GM21528 (cell line): ENCODE measurements at regions not wholly inside any gene's neighbourhood (a gene's known extent, or its start where the extent isn't known, plus 50 kb on each side); places are given as distances from the start of the nearest gene placed in this dataset.

ENCODE experiments used
- ATAC-seq: cut with Tn5 transposase; IDR thresholded peaks from one replicate; pipeline ENCODE4 v1.9.1; 2021; ENCODE audit warnings: mild to moderate bottlenecking, moderate library complexity; ENCODE audit not compliant: unreplicated experiment, low FRiP score

DNA sequence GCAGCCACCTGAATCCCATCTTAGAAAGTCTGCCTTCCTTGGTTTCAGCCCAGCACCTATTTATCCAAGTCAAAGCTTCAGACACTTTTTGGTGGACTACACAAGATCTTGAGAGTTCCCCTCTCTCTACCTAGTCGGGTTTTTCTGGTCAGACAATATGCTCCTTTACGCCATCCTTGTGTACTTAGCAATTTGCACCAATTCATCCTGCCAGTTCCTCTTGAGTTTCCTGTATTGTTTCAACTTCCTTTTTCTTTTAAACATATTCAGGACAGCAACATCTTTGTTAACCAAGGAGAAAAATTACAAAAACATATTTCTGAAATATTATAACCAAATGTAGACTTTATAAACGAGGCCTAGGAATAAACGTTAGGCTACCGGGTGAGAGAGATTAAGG is 368.2 kb upstream of the CADM1 start:
- no peak for ATAC-seq

DNA sequence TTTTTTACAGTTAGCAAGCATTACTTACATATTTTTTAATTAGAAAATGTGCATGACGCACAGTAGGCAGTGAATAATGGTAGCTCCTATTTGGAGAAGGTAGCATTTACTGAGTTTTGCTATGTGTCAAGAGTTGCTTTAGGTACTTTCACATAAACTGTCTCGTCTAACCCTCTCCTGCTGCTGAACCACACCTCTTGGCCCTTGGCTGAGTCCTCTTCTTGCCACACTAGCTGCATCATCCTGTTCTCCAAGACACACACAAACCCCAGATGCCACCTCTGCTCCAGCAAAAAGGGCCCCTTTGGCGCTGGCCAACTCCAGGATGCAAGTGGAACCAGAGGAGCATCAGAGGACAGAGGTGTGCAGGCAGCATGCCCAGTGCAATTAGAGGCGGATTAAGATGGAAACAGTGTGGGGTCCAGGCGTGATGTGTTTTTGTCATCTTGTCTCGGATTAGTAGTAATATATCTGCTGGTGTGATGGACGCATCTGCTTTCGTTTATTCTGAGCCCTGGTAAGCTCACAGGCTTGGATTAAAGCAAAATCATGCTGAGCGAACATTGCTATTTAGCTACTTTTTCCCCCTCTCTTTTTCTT is 367.0 kb upstream of the CADM1 start:
- no peak for ATAC-seq

DNA sequence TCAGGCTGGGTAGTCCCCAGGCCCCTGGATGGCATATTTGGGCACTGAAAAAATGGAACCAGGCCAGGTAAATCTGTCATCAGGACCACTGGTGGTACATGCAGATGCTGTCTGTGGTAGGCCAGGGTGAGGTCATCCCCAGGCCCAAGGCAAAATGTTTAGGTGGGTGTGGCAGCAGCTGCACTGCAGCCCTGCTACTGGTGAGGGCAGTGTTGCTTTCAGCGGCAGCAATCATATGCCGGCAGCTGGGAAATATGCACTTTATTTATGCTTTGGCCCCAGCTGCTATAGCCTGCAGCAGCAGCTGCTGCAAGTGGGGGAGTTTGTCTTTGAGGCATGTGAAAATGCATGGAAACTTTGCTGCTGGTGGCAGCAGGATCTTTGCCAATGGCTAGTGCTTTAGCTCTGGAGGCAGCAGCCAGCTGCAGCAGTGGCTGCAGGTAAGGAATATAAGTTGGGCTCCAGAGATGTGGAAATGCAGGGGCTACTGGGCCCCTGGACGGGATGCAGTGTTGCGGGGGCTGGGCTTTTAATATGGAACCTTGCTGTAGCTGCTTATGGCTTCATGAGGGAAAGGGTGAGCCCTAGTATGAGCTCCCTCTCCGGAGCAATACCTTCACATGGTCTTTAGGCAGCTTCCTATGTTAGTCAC is 365.7 kb upstream of the CADM1 start:
- ATAC-seq = peak; percentile 61

DNA sequence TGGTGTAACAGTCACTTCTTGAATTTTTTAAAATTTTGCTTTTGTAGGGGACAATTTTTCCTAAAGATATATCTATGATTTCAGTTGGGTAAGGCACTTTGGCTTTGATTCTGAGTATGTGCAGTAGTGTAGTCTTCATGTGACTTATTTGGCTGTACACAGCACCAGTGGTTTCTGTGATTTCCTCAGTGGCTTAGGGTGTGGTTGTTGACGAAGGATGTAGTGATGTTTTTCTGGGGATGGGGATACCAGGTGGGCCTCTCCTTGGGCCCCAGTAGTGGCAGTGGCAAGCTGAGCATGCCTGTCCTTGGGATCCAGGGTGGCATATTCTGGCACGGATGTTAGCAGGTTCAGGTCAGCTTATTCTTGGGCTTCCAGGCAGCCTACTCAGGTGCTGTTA is 364.9 kb upstream of the CADM1 start:
- no peak for ATAC-seq

DNA sequence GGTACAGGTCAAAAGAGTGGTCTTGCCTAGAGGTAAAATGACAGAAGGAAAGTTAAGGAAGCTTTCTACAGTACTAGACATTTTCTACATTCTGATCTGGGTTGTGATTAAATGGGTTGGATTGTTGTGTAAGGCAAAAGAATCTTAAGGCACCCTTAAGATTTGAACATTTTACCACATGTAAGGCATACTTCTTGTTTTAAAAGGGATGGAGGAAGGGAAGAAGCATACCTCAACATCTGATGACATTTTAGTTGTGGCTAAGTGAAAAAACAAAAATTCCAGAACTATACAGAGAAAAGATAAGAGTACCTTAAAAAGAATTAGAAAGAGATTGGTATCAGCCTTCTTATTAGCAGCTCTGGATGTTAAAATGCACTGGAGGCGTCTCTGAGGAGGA is 356.0 kb upstream of the CADM1 start:
- no peak for ATAC-seq

DNA sequence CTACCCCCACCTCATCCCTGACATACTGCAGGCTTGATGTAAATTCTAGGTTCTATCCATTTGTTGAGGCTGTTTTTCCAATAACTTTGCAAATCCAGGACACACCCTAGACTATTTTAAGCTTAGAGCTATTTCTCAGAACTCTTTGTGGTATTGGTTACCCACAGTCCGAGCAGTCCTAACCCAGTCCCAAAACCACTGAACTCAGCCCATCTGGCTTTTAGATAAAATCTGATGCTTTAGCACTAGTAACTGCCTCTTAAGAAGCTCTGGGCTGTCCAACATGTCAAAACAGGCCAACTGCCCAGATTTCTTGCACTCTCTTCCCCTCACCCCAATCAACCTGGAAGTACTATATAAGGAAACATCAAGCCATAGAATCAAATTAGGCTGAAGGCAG is 344.4 kb upstream of the CADM1 start:
- ATAC-seq = no peak

DNA sequence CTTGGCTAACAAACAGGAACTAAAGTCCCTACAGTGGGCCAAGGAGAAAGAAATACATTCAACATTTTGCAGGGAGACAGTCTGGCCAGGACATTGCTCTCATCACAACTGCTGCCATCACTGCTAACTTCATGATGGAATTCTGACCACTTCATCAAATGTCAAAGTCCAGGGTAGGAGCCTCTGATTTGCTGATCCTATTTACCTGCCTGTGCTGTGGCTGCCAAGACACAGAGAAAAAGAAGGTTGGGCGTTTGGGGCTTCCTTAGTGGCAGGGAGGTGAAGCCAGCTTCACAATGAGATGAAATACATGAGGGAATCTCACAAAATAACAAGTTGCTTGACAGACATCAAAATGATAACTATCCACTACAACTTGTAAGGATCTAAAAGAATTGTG is 343.9 kb upstream of the CADM1 start:
- no peak for ATAC-seq

DNA sequence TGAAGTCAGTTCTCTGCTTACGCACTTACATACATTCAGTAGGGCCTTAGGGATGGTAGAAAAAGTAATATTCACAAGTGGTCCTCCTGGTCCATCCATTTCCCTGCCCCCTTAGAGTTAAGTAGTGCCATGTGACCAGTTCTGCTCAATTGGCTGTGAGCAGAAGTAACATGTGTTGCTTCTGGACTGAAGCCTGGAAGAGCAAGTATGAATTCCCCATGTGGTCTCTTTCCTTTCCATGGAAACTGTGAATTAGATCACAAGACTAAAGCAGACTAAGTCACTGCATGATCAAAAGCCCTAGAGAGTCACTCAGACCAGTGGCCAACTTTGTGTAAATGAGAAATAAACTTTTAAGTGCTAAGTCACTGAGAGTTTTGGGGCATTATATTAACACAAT is 341.7 kb upstream of the CADM1 start:
- no peak for ATAC-seq

DNA sequence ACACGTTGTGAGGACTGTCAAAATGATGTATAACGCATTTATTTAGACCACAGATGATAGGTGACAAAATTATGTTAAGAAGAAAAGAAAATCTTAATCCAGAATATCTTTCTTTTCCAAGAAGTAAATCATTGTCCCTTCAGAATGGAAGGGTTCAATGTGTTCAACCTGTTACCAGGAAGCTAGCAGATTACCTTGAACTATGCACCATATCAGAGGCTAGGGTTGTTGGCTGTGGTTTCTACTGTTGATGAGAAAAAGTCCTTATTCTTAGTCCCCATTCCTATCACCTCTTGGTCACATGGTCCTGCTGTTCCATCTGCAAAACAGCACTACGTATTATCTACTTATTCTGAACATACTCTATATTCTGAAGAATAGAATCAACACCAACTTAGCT is 339.5 kb upstream of the CADM1 start:
- ATAC-seq = no peak

DNA sequence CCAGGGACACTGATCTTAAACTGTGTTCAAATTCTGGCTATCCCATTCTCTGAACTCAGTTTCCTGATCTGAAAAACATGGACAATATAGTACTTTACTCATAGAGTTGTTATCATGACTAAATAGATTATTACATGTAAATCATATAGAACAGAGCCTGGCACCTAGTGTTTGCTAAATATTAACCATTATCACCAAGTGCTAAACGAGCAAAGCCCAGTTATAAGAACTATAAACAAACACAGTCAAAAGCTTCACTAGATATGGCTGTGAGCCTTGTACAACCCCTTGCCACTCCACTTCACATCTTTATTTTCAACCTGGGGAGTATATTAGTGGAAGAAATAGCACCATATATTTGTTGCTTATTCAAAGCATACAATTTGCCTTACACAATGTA is 338.9 kb upstream of the CADM1 start:
- ATAC-seq = no peak

DNA sequence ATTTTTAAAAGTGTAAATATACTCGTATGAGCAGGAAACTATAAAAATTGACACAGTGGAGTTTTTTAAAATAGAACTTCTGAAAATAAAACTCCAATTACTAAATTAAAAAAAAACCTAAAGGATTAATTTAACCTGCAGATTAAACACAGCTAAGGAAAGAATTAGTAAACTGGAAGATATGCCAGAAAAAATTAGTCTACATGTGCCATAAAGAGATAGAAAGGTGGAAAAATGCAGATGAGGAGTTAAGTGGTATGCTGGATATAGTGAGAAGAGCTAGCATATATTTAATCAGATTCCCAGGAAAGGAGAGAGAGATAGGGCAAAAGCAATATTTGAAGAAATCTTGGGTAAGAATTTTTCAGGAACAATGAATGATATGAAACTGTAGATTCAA is 315.8 kb upstream of the CADM1 start:
- ATAC-seq = no peak

DNA sequence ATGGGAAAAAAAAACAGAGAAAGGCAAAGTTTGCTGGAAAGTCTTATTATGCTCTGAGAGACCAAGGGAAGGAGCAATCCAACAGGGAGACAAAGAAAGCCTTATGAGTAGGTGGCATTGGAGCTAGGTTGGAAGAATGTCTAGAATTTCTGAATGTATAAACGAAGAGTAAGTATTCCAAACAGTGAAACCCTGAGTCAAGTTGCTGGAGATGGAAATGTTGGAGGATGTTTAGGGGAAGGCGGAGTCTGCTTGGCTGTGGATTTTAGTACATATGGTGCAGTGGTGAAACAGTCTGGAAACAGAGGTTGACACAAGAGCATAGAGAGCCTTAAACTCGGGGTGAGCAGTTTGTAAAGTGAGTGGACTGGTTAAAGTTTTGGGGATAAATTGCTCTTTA is 314.8 kb upstream of the CADM1 start:
- ATAC-seq = no peak

DNA sequence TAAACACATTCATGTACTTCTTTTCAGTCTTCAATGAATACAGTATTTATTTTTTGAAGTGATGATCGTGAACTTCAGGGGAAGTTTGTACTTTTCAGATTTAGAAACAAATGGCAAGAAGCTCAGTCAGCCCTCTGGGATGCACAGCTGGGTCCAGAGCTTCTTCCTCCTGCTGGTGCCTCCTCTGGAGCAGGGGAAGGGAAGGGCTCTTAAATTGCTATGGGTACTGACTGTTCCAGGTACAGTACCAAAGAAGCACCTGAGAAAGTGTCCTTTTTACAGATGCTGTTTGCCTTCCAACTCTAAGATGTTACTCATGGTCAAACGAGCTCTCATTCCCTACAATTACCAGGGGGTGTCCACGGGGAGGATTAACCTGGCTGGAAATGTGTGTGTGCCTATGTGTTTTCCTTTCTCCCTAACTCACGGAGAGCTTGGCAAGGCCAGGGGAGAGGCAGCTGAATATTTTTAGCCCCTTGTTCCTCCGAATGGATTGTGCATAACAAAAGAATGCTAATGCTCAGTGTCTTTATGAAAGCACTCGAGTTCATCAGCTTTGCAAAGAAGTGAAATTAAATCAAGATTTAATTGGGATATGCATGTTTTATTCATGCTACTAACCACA is 313.7 kb upstream of the CADM1 start:
- ATAC-seq = no peak

DNA sequence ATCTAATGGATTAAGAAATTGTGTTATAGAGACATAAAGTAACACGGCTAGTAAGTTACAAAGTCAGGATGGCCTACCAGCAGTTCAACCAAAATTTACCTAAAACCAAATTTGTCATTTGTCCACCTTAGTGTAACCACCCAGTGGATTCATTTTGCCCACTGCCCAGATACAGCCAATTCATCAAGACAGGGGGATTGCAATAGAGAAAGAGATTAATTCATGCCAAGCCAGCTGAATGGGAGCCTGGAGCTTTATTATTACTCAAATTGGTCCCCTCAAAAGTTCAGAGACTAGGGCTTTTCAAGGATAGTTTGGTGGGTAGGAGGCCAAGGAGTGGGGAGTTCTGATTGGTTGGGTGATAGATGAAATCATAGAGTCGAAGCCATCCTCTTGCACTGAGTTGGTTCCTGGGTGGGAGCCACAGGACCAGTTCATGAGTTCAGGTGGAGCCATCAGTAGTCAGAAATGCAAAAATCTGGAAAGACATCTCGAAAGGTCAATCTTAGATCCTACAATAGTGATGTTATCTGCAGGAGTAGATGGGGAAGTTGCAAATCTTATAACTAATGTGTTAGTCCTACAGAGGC is 304.2 kb upstream of the CADM1 start:
- ATAC-seq = no peak

DNA sequence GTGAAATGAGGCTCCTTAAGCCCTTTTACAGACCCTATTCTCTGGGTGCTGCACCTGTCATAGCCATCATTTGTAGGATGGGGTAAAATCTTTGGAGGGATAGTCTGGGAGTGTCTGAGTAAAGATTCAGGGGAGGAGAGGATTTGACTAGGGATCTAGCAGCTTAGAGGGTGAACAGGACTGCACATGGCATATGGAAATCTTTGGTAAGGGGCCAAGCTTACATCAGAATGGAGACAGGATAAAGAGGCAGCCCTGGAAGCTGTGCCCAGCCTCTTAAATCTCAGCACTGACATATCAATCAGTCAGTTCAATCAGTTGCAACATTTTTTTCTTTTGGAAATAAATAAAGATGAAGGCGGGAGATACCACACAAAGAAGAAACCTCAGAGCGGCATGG is 301.8 kb upstream of the CADM1 start:
- no peak for ATAC-seq

DNA sequence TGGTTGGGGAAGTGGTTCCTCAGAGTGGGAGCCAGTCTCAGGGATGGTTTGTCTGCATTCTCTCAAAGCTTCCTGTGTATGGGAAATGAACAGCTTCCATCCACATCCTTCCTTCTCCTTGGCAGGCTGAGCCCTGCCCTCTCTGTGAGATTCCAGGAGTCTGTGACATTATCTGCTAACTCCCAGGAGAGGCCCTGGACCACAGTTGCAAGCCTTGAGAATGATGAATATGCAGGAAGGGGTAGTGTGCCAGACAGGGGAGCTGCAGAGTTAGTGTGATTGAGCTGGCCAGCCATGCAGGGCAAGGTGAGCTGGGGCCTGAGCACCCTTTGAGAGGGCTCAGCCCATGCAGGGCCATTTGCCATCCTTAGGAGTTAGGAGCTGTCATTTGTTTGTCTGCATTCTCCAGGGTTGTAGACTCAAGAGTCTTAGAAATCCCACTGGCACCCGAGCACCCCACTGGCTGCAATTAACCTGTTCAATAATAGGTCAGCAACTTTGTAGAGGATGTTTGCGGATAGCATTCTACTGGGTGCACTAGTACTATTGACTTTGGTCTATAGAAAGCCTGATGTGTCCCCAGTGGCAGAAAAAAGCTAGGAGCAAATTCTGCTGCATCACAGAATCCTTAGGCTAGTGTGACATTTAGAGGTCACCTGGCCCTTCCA is 299.0 kb upstream of the CADM1 start:
- no peak for ATAC-seq

DNA sequence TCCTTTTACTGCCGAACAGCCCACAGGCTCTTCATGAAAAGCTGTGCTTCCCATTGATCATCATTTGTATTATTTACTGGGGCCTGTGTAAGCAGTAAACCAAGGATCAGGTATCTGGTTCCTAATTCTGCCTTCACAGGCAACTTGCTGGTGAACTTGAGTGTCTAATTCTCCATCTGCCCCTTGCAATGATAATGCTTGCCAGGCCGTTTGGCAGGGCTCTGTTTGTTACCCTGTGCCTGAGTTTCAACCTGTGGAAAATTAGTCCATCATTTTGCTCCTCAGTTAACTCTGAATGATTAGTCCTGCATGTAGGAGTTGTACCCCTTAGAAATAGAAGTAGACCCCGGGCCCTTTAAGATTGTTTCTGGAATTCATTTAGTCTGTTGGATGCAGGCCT is 298.4 kb upstream of the CADM1 start:
- no peak for ATAC-seq

DNA sequence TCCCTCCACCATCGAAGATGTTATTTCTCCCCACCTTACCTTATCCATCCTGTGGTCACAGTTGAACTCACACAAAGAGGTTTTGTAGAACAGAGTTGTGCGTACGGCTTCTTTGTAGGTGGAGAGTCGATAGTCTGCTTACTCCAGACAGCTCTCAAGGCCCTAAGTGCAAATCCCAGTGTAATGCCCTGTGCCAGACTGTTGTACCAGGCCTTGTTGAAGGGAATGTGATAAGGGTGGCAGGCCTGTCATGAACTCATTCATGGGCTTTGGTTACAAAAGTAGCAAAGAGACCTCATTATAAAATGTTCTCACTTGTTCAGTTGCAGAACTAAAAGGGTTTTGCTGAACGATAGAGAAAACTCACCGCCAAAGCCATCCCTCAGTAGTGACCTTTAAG is 288.7 kb upstream of the CADM1 start:
- no peak for ATAC-seq

DNA sequence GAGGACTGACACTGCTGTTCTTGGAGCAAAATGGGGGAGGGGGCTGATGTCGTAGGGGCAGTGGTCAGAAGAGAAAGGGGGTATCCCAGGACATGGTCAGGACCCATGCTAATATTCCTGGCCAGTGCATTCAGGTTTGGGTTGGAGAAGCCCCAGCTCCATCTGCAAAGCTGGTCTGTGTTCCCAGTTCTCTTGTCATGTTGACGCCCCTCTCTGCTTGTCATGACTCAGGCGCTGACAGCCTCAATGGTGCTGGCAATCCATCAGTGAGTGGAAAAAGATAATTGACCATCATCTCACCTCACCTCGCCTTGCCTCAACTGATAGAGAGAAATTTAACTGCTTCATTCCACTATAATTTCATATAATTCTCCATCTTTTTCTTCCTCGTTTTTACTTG is 283.1 kb upstream of the CADM1 start:
- ATAC-seq = no peak

DNA sequence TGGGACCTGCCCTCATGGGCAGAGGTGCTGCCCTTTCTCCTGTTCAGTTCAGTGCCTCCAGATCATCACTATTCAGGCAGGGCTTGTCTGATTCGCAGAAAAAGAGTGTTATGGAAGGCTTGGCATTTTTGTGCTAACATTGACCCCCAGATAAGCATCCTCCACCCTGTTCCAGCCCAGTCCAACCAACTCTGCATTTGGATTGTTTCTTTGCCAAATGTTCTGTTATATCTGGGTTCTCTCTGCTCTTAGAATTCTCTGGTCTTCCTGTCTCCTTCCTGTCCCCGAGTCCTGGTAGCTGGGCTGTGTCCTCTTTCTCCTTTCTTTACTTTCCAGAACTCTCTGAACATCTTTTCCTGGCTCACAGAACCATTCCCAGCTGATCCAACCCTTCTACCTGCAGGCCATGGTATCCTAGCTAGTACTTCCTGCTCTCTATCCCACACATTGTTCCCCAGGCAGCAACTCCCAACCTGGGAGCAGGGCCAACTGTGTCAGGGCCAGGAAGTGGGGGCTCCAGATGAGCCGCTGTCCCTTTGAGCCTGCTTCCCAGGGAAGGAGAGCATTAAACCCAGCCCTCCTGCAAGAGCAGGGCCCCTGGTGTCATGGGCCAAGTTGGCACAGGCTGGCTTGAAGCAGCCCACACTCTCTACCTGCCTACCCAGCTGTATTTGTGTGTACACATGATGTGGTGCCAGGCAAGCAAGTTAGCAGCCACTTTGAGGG is 280.7 kb upstream of the CADM1 start:
- ATAC-seq = no peak
